SK-N-SH (cell line): ENCODE measurements at regions not wholly inside any gene's neighbourhood (a gene's known extent, or its start where the extent isn't known, plus 50 kb on each side); places are given as distances from the start of the nearest gene placed in this dataset.

Experiments
- CTCF ChIA-PET: fragments of 300-600, 350-600 bp; formaldehyde crosslinking; extraction: SDS; loops from one replicate; lab custom pipeline; 2021; lab: Yijun Ruan, JAX
- POLR2A ChIA-PET: fragments of 350-600 bp; sonication (Branson Sonifier 250); formaldehyde crosslinking; extraction: SDS; loops from one replicate; lab custom pipeline; 2020; ENCODE audit warnings: antibody characterized with exemption, inconsistent platforms; lab: Yijun Ruan, JAX
- DNase-seq: peaks from one replicate; pipeline ENCODE4 v3.0.0; 2012
- H2AFZ ChIP-seq: fragments of 200-600 bp; sonication (generic); 2 replicates; pipeline ENCODE4 v1.8.1; 2016; ENCODE audit warnings: antibody characterized with exemption, mild to moderate bottlenecking, low read depth
- H3F3A ChIP-seq: fragments of 200-600 bp; sonication (generic); replicated peaks from 2 replicates; pipeline ENCODE3; 2016; ENCODE audit warnings: antibody characterized with exemption, mild to moderate bottlenecking; ENCODE audit not compliant: insufficient read depth
- H3K27ac ChIP-seq, 2 experiments: fragments of 200-500 bp in 1 of 2; fragments of 200-600 bp in 1 of 2; sonication (Bioruptor generic) in 1 of 2; sonication (generic), shearing (Covaris generic) in 1 of 2; 2 replicates each; pipeline versions ENCODE4 v1.5.1 to v1.6.1; 2014 to 2016; ENCODE audit warnings: low read depth in 2 of 2, inconsistent platforms in 1 of 2, low read length in 1 of 2, mild to moderate bottlenecking in 1 of 2, mixed read lengths in 1 of 2
- H3K27me3 ChIP-seq: fragments of 200-600 bp; sonication (generic), shearing (Covaris generic); 2 replicates; pipeline ENCODE4 v1.6.1; 2016; ENCODE audit warnings: mixed run types; ENCODE audit not compliant: insufficient read depth
- H3K36me3 ChIP-seq, 2 experiments: fragments of 200-500 bp in 1 of 2; fragments of 200-600 bp in 1 of 2; sonication (Bioruptor generic) in 1 of 2; sonication (generic) in 1 of 2; replicated peaks in 1 of 2; 2 replicates each; pipeline versions ENCODE3 to v1.5.1; 2014 to 2016; ENCODE audit warnings: low read length in 1 of 2, mild to moderate bottlenecking in 1 of 2; ENCODE audit not compliant: insufficient read depth in 2 of 2, control insufficient read depth in 1 of 2
- H3K4me1 ChIP-seq, 2 experiments: fragments of 200-500 bp in 1 of 2; fragments of 200-600 bp in 1 of 2; sonication (Bioruptor generic) in 1 of 2; sonication (generic), shearing (Covaris generic) in 1 of 2; 2 replicates each; pipeline versions ENCODE4 v1.5.1 to v1.6.1; 2014 to 2016; ENCODE audit warnings: low read depth in 1 of 2, low read length in 1 of 2, mixed run types in 1 of 2; ENCODE audit not compliant: insufficient read depth in 2 of 2, control insufficient read depth in 1 of 2
- H3K4me2 ChIP-seq: fragments of 200-600 bp; sonication (generic), shearing (Covaris generic); 2 replicates; pipeline ENCODE4 v1.6.1; 2017; ENCODE audit warnings: mixed run types
- H3K4me3 ChIP-seq, 2 experiments: fragments of 200-500 bp in 1 of 2; fragments of 200-600 bp in 1 of 2; sonication (Bioruptor generic) in 1 of 2; sonication (generic), shearing (Covaris generic) in 1 of 2; 2 replicates each; pipeline versions ENCODE4 v1.5.1 to v1.8.1; 2014 to 2016; ENCODE audit warnings: low read depth in 2 of 2, inconsistent platforms in 1 of 2, low read length in 1 of 2, mild to moderate bottlenecking in 1 of 2, mixed read lengths in 1 of 2, moderate library complexity in 1 of 2
- H3K79me2 ChIP-seq: fragments of 200-600 bp; sonication (generic); 2 replicates; pipeline ENCODE4 v1.8.1; 2017; ENCODE audit warnings: mild to moderate bottlenecking; ENCODE audit not compliant: insufficient read depth
- H3K9ac ChIP-seq: fragments of 200-600 bp; sonication (generic); 2 replicates; pipeline ENCODE4 v1.6.1; 2017; ENCODE audit warnings: mixed run types
- H3K9me2 ChIP-seq: fragments of 200-600 bp; sonication (generic); 2 replicates; pipeline ENCODE4 v1.6.1; 2017; ENCODE audit warnings: mixed run types
- H3K9me3 ChIP-seq: fragments of 200-600 bp; sonication (generic); 2 replicates; pipeline ENCODE4 v1.6.1; 2017; ENCODE audit warnings: mixed run types, mild to moderate bottlenecking, moderate library complexity
- H4K20me1 ChIP-seq: fragments of 200-600 bp; sonication (generic); 2 replicates; pipeline ENCODE4 v1.6.1; 2017; ENCODE audit warnings: mild to moderate bottlenecking, mixed run types; ENCODE audit not compliant: insufficient read depth
- CHD2 ChIP-seq: fragments of 150-350 bp; IDR thresholded peaks from 2 replicates; pipeline ENCODE4 v1.6.1; 2018; ENCODE audit warnings: low read length; ENCODE audit not compliant: partially characterized antibody
- EP300 ChIP-seq, 2 experiments: IDR thresholded peaks; 2 replicates each; pipeline versions ENCODE4 v1.4.0 to v1.6.1; 2012; ENCODE audit warnings: borderline replicate concordance in 1 of 2, low read depth in 1 of 2, low read length in 1 of 2
- EZH2phosphoT487 ChIP-seq: fragments of 200-600 bp; sonication (generic); IDR thresholded peaks from 2 replicates; pipeline ENCODE4 v1.6.1; 2017; ENCODE audit warnings: low read depth, mixed run types, mild to moderate bottlenecking, antibody characterized with exemption, moderate library complexity, borderline replicate concordance
- GATA2 ChIP-seq: sonication (generic); formaldehyde crosslinking; IDR thresholded peaks from 2 replicates; pipeline ENCODE4 v1.5.0; 2020; ENCODE audit warnings: mild to moderate bottlenecking, missing genetic modification reagents
- MXI1 ChIP-seq: IDR thresholded peaks from 2 replicates; pipeline ENCODE4 v1.6.1; 2012; ENCODE audit warnings: mild to moderate bottlenecking, low read depth, low read length, improper control_type of control experiment
- RXRA ChIP-seq: IDR thresholded peaks from 2 replicates; pipeline ENCODE4 v1.4.0; 2012; ENCODE audit warnings: low read depth, mild to moderate bottlenecking, borderline replicate concordance
- SIN3A ChIP-seq: IDR thresholded peaks from 2 replicates; pipeline ENCODE4 v1.6.1; 2012; ENCODE audit warnings: low read depth, mild to moderate bottlenecking, low read length, moderate library complexity, borderline replicate concordance
- TCF12 ChIP-seq: IDR thresholded peaks from 2 replicates; pipeline ENCODE4 v1.4.0; 2012
- TEAD4 ChIP-seq: IDR thresholded peaks from 2 replicates; pipeline ENCODE4 v1.4.0; 2012; ENCODE audit warnings: mild to moderate bottlenecking, borderline replicate concordance; ENCODE audit not compliant: insufficient read depth
- TF ChIP-seq, protein P1 (sequence below): IDR thresholded peaks from 2 replicates; pipeline ENCODE4 v1.6.1; 2012; ENCODE audit warnings: mild to moderate bottlenecking, low read depth, low read length, moderate library complexity
- TF ChIP-seq, protein P2 (sequence below): fragments of 150-350 bp; IDR thresholded peaks from 2 replicates; pipeline ENCODE4 v1.6.1; 2017; ENCODE audit warnings: antibody characterized with exemption, low read length, low read depth, borderline replicate concordance
- TF ChIP-seq, protein P3 (sequence below): IDR thresholded peaks from 2 replicates; pipeline ENCODE4; 2012
- TF ChIP-seq, protein P4 (sequence below): fragments of 200-600 bp; sonication (generic); IDR thresholded peaks from 2 replicates; pipeline ENCODE4 v1.6.1; 2017; ENCODE audit warnings: antibody characterized with exemption, mild to moderate bottlenecking, moderate library complexity

DNA sequence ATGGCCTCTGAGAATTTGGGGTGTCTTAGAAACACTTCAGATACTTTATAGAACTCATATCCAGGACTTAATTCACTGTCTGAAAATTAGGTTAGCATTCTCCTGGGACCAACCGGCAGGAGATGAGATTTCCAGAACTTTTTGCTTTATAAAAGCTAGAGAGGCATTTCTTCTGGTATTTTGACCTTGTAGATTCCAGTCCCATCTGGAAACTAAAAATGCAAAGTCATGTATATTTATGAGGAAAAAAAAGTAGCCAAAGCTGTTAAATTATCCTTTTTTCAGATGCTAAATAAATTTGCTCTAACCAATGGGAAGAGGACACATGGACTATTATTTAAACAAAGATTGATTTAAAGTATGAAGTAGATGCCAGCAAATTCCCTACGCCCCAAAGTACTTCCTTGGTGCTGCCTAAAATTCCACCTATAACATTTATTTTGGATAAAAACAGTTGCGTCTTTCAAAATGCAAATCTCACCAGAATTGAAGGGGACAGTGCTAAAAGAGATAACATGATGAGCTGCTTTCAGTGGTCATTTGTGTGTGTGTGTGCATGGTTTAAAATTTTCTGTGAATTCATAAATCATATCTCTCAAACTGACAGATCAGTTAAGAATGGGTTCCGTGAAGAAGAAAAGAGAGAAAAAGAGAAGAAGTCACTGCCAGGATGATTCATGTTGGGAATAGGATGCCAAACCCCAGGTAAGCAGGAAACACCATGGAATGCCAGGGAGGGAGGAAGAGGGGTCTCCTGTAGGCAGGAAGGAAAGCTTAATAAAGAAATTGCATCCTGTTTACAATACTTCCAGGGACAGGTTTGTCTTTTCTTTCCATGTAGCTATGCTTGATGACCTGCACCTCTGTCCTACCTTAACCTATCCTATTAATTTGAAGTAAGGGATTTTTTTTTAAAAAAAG lies 97.7 kb upstream of the RGS6 start (continued):
- no peak for TF ChIP-seq EZH2phosphoT487
- TF ChIP-seq SIN3A = no peak

DNA sequence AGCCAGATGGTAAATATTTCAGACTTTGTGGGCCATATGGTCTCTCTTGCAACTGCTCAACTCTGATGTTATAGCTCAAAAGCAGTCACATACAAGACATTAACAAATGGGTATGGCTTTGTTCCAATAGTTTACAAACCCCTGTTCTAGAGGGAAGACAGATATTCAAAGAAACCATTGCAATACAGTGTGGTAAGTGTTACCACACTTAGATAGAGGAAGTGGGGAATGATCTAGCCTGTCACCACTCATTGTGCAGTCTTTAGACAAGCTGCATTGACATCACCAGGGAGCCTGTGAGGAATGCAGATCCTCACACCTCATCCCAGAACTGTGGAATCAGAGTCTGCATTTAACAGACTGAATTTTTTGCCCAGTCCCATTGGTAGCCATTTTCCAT lies 80.0 kb upstream of the RGS6 start:
- Histone ChIP-seq H2AFZ (no peak overlapping the region), H3K4me2 (no peak overlapping the region), H3K79me2 (no peaks in the 10 kb centered on the region), H3K4me1 (no peaks in the 10 kb centered on the region; a peak in 2 of 4 replicates), H3K27me3 (no peaks in the 10 kb centered on the region), H3K27ac (no peak overlapping the region), H3K36me3 (no peaks in the 10 kb centered on the region), H3F3A (no peaks in the 10 kb centered on the region), H4K20me1 (no peaks in the 10 kb centered on the region), H3K9me3 (no peaks in the 10 kb centered on the region), H3K9me2 (no peaks in the 10 kb centered on the region), H3K9ac (no peak overlapping the region), H3K4me3 (no peak overlapping the region)
- ChIA-PET POLR2A (no interaction called here), CTCF (interaction anchor here (0.5 to 1.2 kb wide), 2 partner anchors 11 to 1284 kb away, joined by 3 to 4 read pairs; no protein-coding TSS in a partner anchor)
- TF ChIP-seq SIN3A (no peak), MXI1 (no peak), TEAD4 (no peak), CHD2 (no peak), GATA2 (CRISPR knock-in tag) (no peak), TCF12 (no peak), RXRA (no peak), EP300 (IDR thresholded peaks at IDR 0.05; ENCODE audit: borderline replicate concordance in 1 of 2, low read depth in 1 of 2, low read length in 1 of 2) (no peak)
- TF ChIP-seq, protein P1, sequence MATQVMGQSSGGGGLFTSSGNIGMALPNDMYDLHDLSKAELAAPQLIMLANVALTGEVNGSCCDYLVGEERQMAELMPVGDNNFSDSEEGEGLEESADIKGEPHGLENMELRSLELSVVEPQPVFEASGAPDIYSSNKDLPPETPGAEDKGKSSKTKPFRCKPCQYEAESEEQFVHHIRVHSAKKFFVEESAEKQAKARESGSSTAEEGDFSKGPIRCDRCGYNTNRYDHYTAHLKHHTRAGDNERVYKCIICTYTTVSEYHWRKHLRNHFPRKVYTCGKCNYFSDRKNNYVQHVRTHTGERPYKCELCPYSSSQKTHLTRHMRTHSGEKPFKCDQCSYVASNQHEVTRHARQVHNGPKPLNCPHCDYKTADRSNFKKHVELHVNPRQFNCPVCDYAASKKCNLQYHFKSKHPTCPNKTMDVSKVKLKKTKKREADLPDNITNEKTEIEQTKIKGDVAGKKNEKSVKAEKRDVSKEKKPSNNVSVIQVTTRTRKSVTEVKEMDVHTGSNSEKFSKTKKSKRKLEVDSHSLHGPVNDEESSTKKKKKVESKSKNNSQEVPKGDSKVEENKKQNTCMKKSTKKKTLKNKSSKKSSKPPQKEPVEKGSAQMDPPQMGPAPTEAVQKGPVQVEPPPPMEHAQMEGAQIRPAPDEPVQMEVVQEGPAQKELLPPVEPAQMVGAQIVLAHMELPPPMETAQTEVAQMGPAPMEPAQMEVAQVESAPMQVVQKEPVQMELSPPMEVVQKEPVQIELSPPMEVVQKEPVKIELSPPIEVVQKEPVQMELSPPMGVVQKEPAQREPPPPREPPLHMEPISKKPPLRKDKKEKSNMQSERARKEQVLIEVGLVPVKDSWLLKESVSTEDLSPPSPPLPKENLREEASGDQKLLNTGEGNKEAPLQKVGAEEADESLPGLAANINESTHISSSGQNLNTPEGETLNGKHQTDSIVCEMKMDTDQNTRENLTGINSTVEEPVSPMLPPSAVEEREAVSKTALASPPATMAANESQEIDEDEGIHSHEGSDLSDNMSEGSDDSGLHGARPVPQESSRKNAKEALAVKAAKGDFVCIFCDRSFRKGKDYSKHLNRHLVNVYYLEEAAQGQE = no peak
- TF ChIP-seq, protein P2, sequence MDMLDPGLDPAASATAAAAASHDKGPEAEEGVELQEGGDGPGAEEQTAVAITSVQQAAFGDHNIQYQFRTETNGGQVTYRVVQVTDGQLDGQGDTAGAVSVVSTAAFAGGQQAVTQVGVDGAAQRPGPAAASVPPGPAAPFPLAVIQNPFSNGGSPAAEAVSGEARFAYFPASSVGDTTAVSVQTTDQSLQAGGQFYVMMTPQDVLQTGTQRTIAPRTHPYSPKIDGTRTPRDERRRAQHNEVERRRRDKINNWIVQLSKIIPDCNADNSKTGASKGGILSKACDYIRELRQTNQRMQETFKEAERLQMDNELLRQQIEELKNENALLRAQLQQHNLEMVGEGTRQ = no peak
- TF ChIP-seq, protein P3, sequence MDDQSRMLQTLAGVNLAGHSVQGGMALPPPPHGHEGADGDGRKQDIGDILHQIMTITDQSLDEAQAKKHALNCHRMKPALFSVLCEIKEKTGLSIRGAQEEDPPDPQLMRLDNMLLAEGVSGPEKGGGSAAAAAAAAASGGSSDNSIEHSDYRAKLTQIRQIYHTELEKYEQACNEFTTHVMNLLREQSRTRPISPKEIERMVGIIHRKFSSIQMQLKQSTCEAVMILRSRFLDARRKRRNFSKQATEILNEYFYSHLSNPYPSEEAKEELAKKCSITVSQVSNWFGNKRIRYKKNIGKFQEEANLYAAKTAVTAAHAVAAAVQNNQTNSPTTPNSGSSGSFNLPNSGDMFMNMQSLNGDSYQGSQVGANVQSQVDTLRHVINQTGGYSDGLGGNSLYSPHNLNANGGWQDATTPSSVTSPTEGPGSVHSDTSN = no peak
- TF ChIP-seq, protein P4, sequence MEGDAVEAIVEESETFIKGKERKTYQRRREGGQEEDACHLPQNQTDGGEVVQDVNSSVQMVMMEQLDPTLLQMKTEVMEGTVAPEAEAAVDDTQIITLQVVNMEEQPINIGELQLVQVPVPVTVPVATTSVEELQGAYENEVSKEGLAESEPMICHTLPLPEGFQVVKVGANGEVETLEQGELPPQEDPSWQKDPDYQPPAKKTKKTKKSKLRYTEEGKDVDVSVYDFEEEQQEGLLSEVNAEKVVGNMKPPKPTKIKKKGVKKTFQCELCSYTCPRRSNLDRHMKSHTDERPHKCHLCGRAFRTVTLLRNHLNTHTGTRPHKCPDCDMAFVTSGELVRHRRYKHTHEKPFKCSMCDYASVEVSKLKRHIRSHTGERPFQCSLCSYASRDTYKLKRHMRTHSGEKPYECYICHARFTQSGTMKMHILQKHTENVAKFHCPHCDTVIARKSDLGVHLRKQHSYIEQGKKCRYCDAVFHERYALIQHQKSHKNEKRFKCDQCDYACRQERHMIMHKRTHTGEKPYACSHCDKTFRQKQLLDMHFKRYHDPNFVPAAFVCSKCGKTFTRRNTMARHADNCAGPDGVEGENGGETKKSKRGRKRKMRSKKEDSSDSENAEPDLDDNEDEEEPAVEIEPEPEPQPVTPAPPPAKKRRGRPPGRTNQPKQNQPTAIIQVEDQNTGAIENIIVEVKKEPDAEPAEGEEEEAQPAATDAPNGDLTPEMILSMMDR = no peak
- no peak for DNase-seq
